Stimulated activated naive CD4-positive, alpha-beta T cell (primary cell): ENCODE measurements at regions not wholly inside any gene's neighbourhood (a gene's known extent, or its start where the extent isn't known, plus 50 kb on each side); places are given as distances from the start of the nearest gene placed in this dataset.
A peak's percentile ranks its signal among the peaks of the same experiment; 100 is the strongest.
"Not testable (repeated sequence)": the region's sequence is repeated elsewhere in the genome, so short reads cannot be mapped to it uniquely, and the experiment has no call there.

Experiments used
- DNase-seq, 6 experiments: peaks; one replicate each; lab custom pipeline; 2025; lab: John Stamatoyannopoulos, UW

GRCh38 chr1:148432318-148432717, 50.8 kb downstream of the PPIAL4G start:
- not testable (repeated sequence) for DNase-seq

- DNase-seq, result not testable (repeated sequence)
These were observed 53.2 kb downstream of the PPIAL4G start for GRCh38 chr1:148429856-148430255.

- DNase-seq, result not testable (repeated sequence)
These were observed 56.0 kb downstream of the PPIAL4G start for GRCh38 chr1:148426940-148427611.

GRCh38 chr1:148426385-148426784, 56.7 kb downstream of the PPIAL4G start:
- DNase-seq, result not testable (repeated sequence)

- not testable (repeated sequence) for DNase-seq
These were observed 58.7 kb downstream of the PPIAL4G start for GRCh38 chr1:148424143-148425003.

- DNase-seq, result not testable (repeated sequence)
These were observed 60.2 kb downstream of the PPIAL4G start for GRCh38 chr1:148422921-148423320.

- DNase-seq, result not testable (repeated sequence)
These were observed 65.9 kb downstream of the PPIAL4G start for GRCh38 chr1:148417241-148417640.

GRCh38 chr1:148413385-148413784, 69.7 kb downstream of the PPIAL4G start:
- not testable (repeated sequence) for DNase-seq

GRCh38 chr1:148404786-148405568, 78.1 kb downstream of the PPIAL4G start:
- DNase-seq, result not testable (repeated sequence)

- DNase-seq, result not testable (repeated sequence)
These were observed 79.2 kb downstream of the PPIAL4G start for GRCh38 chr1:148403925-148404324.

- peak in 2 of 6 experiments; percentile 18 to 49 for DNase-seq
These were observed 80.0 kb downstream of the PPIAL4G start for GRCh38 chr1:148403085-148403456.

- peak; percentile 71 to 85 (median 80) for DNase-seq
These were observed 80.7 kb downstream of the PPIAL4G start for GRCh38 chr1:148402152-148403084.

- peak in 3 of 6 experiments; percentile 61 to 66 (median 65) for DNase-seq
These were observed 85.6 kb downstream of the PPIAL4G start for GRCh38 chr1:148397516-148397915.

- not testable (repeated sequence) for DNase-seq
These were observed 90.6 kb downstream of the PPIAL4G start for GRCh38 chr1:148392505-148392904.

- not testable (repeated sequence) for DNase-seq
These were observed 91.8 kb downstream of the PPIAL4G start for GRCh38 chr1:148391323-148391722.

- DNase-seq, result no peak
These were observed 94.1 kb downstream of the PPIAL4G start for GRCh38 chr1:148389027-148389339.

- DNase-seq, result peak; percentile 69 to 89 (median 83)
These were observed 94.7 kb downstream of the PPIAL4G start for GRCh38 chr1:148388260-148389026.

- peak in 1 of 6 experiments; percentile 2 for DNase-seq
These were observed 95.2 kb downstream of the PPIAL4G start for GRCh38 chr1:148387949-148388259.

- DNase-seq, result peak in 2 of 6 experiments; percentile 1 to 30
These were observed 95.8 kb downstream of the PPIAL4G start for GRCh38 chr1:148387122-148387948.

- no peak for DNase-seq
These were observed 96.5 kb downstream of the PPIAL4G start for GRCh38 chr1:148386617-148387016.
